PFSK-1 (cell line): ENCODE measurements at regions not wholly inside any gene's neighbourhood (a gene's known extent, or its start where the extent isn't known, plus 50 kb on each side); places are given as distances from the start of the nearest gene placed in this dataset.

Experiments
- FOXP2 ChIP-seq: optimal IDR thresholded peaks from 2 replicates; pipeline ENCODE3; 2011; ENCODE audit warnings: borderline replicate concordance, control low read depth, inconsistent platforms; ENCODE audit not compliant: insufficient read depth; ENCODE audit errors: extremely low read length, extremely low read depth
- POLR2AphosphoS5 ChIP-seq: IDR thresholded peaks from 2 replicates; pipeline ENCODE4 v1.6.1; 2012; ENCODE audit warnings: low read depth, mild to moderate bottlenecking, control low read depth, low read length, moderate library complexity
- SIN3A ChIP-seq: IDR thresholded peaks from 2 replicates; pipeline ENCODE4 v1.6.1; 2012; ENCODE audit warnings: mild to moderate bottlenecking, low read length, moderate library complexity, borderline replicate concordance; ENCODE audit not compliant: insufficient read depth
- TAF1 ChIP-seq: IDR thresholded peaks from 2 replicates; pipeline ENCODE4 v1.6.1; 2012; ENCODE audit warnings: low read length, control low read depth, borderline replicate concordance; ENCODE audit not compliant: insufficient read depth
- TF ChIP-seq, protein P1 (sequence below), 2 experiments: IDR thresholded peaks; 2 replicates each; pipeline versions ENCODE4 v1.6.1 to v1.8.0; 2011 to 2012; ENCODE audit warnings: low read depth in 2 of 2, low read length in 2 of 2, control low read depth in 1 of 2, inconsistent platforms in 1 of 2, mild to moderate bottlenecking in 1 of 2, moderate library complexity in 1 of 2; ENCODE audit not compliant: insufficient read depth in 1 of 2

GRCh38 chr2:234202601-234203000, 152.1 kb downstream of the SPP2 start:
- TF ChIP-seq, protein P1, sequence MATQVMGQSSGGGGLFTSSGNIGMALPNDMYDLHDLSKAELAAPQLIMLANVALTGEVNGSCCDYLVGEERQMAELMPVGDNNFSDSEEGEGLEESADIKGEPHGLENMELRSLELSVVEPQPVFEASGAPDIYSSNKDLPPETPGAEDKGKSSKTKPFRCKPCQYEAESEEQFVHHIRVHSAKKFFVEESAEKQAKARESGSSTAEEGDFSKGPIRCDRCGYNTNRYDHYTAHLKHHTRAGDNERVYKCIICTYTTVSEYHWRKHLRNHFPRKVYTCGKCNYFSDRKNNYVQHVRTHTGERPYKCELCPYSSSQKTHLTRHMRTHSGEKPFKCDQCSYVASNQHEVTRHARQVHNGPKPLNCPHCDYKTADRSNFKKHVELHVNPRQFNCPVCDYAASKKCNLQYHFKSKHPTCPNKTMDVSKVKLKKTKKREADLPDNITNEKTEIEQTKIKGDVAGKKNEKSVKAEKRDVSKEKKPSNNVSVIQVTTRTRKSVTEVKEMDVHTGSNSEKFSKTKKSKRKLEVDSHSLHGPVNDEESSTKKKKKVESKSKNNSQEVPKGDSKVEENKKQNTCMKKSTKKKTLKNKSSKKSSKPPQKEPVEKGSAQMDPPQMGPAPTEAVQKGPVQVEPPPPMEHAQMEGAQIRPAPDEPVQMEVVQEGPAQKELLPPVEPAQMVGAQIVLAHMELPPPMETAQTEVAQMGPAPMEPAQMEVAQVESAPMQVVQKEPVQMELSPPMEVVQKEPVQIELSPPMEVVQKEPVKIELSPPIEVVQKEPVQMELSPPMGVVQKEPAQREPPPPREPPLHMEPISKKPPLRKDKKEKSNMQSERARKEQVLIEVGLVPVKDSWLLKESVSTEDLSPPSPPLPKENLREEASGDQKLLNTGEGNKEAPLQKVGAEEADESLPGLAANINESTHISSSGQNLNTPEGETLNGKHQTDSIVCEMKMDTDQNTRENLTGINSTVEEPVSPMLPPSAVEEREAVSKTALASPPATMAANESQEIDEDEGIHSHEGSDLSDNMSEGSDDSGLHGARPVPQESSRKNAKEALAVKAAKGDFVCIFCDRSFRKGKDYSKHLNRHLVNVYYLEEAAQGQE (IDR thresholded peaks at IDR 0.05; ENCODE audit: insufficient read depth in 1 of 2, low read depth in 2 of 2, low read length in 2 of 2), result no peak
- no peak for TF ChIP-seq SIN3A
- TF ChIP-seq TAF1, result no peak
- TF ChIP-seq FOXP2, result no peak
- TF ChIP-seq POLR2AphosphoS5, result no peak

- TF ChIP-seq POLR2AphosphoS5 (no peak), SIN3A (no peak), FOXP2 (no peak), TAF1 (no peak)
- TF ChIP-seq, protein P1 (IDR thresholded peaks at IDR 0.05; ENCODE audit: insufficient read depth in 1 of 2, low read depth in 2 of 2, low read length in 2 of 2), result no peak
Observed at GRCh38 chr2:234199996-234200395, 149.5 kb downstream of the SPP2 start.

DNA sequence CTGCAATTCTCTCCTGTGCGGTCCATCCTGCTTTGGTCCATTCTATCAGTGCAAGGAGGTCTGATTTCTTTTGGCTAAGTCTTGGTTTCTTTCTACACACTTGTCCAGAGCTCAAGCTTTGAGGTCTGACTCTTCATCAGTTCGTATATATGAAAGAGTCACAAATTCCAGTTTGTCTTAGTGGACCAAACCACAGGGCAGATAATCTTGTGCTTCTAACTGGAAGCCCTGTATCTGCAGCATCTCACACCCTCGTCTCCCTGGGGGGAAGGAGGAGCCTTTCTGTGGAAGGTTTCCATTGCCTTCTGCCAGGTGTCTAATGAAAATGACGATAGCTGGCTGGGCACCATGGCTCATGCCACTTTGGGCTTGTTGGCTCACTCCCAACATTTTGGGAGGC, 148.5 kb downstream of the SPP2 start:
- TF ChIP-seq POLR2AphosphoS5 (no peak), TAF1 (no peak), SIN3A (no peak), FOXP2 (no peak)
- TF ChIP-seq, protein P1 (IDR thresholded peaks at IDR 0.05; ENCODE audit: insufficient read depth in 1 of 2, low read depth in 2 of 2, low read length in 2 of 2), result no peak

GRCh38 chr2:234195516-234195915, 145.0 kb downstream of the SPP2 start:
- TF ChIP-seq, protein P1 (IDR thresholded peaks at IDR 0.05; ENCODE audit: insufficient read depth in 1 of 2, low read depth in 2 of 2, low read length in 2 of 2), result no peak
- TF ChIP-seq FOXP2 (no peak), SIN3A (no peak), POLR2AphosphoS5 (no peak), TAF1 (no peak)
